Smooth muscle cell of the brain vasculature (primary cell): ENCODE measurements at regions not wholly inside any gene's neighbourhood (a gene's known extent, or its start where the extent isn't known, plus 50 kb on each side); places are given as distances from the start of the nearest gene placed in this dataset.

Experiments
- DNase-seq: peaks from one replicate; pipeline ENCODE4 v3.0.0-alpha.2; 2012; ENCODE audit warnings: low read depth, low spot score

DNA sequence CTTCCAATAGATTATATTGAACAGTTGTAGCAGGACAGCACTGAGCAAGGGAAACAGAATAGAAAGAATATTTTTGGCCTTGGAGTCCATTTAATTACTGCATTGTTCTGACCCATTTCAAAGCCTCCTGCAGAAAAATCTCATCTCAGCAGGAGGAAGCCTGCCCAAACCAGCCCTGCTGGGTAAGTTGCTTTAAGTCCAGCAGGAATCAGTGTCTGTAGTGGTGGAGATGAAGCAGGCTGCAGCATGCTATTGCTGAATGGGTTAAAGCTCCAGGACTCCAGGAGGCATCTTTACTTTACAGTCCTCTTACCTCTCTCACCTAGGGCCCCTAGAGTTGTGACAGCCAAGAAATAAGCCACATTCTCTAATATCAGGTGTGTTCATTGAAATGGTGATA, 380.3 kb upstream of the THBS1 start:
- DNase-seq = no peak

DNA sequence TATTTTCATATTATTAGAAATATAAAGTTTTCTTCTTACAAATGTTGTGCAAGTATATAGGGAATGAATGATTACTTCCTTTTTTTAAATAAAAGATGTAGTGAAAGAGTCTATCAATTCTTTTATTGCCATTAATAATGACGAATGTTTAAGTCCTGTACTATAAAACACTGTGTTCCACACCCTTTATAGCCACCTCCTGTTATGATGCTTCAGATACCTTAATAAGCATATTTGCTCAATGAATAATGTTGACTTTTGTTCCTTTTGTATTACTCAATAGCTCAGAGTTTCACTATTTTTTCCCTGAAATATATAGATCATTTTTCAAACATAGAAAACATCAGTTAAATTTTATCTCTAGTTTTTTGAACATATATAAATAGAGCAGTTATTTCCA, 378.2 kb upstream of the THBS1 start:
- DNase-seq = no peak

DNA sequence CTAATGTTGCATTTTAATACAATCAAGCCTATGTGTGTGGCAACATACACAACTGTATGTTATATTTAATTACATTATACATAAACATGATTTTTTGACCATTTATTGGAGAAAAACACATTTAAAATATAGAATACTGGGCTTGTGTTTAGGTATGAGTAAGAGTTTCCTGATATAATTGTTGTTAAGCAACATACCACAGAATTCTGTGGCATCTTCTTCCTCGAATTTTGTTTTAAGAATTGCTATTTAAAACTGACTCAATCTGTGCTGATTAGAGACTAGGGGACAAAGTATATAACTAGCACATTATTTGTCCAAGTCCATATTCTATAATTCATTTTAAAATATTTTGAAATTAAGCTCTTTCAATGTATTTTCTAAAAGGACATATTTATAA, 376.8 kb upstream of the THBS1 start:
- DNase-seq = no peak

DNA sequence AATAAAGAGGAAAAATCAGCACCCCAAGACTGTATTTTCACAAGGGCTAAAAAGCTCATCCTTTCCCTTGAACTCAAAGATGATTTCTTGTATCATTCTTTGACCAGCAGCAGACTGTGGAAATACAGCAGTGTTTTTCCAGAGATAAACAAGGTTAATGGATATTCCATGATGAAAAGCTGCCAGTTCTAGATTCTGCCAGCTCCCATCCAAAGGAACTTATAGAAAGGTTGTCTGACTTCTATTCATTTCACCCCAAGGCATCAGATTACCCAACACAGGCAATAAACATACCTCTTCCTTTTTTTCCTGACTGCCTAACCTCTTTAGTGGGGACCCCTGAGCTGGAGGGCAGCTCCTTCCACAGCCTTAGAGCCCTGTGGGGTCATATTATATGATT, 375.8 kb upstream of the THBS1 start:
- DNase-seq = no peak

DNA sequence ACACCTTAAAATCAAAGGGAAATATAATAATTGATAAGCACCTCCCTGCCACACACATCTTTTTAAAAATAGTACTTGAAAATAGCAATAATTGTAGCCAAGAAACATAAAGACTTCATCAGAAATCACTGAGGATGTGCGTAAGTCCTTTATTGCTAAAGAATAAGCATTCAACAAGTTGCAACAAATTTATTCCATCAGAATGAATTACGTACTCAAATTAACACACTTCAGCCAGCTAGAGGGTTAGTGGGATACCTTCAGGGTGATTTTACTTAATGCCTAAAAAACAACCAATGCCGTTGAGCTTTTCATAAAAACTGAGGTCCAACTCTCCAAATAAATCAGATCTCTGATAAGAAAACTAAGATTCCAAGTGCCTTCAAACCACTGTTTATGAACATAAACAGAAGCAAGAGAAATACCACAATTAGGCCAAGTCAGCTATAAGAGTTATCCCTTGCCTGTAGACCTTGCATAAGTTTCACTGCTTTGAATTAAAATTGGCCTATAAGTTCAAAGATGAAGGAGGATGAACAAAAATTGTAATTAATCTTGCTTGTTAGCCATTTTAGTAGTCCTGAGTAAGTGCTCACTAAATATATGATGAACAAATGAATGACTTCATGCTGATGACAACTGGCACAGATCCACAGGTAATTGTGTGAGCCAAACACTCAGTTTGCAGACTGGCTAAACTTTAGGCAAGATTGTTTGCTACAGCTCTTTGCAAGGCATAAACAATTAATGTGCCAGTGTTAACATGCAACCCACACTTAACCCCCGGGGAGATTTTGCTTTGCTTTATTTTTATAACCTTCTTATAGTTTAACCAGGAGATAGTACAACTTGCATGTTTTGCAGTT, 375.1 kb upstream of the THBS1 start:
- DNase-seq = no peak

DNA sequence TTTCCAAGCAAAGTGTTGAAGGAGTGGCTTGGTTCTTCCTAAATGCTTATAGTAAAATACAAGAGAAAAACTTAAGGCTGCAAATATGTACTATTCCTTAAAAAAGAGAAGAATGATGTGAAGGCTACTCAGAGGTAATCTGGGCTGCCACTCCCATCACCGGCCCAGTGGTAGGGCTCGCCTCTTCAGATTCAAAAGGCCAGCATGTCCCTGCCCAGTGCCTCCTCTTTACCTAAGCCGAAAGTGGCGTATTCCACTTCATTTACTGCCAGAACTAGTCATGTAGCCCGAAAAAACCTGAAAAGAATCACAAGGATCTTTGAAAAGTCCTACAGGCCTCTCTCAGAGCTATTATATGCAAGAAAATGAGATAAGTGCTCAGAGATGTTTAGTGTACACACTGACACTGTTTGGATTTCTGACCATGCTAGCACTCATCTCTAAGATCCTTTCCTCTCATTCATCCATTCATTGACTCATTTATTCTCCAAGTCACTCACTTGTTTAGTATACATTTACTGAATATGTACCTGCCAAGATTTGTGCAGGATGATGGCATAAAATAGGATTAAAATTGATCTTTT, 373.3 kb upstream of the THBS1 start:
- no peak for DNase-seq

DNA sequence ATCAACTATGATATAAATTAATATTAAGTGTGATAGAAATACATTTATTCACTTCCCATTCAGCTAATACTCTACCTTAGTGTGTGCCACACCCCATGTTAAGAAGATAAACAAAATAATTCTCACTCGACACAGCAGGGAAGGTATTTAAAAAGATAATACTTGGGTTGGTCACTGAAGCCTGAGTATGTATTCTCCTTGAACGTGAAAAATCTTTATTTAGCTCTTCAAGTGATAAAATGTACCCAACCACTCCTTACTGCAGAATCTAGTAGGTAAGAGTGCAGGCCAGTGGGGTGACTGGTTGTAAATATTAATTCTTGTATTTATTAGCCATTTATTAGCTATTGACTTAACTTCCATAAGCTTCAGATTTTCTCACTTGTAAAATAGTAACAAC, 372.7 kb upstream of the THBS1 start:
- DNase-seq = no peak

DNA sequence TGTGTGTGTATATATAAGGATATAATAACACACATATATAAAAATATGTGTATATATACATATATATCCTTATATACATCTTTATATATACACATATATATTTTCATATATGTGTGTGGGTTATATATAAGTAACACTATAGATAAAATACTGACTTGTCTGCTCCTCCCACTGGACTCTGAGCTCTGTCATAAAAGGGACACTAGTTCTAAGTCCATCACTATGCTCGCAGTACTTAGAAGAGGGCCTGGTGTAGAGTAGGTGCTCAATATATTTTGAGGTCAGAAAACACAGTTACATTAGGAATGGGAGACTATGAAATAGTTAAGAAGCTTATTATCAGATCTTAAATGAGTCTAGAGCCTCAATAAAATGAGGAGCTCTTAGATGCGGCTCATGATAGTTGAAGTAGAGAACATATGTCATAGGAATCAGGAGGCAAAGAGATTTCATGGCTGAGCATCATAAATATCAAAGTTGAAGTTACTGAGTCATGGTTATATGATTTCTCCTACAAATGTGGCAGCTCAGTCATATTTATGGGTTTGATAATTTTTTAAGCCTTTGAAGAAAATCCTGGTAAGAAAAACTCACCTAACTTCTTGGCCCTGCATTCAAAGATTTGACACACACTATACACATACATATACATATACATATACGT, 371.2 kb upstream of the THBS1 start:
- no peak for DNase-seq

DNA sequence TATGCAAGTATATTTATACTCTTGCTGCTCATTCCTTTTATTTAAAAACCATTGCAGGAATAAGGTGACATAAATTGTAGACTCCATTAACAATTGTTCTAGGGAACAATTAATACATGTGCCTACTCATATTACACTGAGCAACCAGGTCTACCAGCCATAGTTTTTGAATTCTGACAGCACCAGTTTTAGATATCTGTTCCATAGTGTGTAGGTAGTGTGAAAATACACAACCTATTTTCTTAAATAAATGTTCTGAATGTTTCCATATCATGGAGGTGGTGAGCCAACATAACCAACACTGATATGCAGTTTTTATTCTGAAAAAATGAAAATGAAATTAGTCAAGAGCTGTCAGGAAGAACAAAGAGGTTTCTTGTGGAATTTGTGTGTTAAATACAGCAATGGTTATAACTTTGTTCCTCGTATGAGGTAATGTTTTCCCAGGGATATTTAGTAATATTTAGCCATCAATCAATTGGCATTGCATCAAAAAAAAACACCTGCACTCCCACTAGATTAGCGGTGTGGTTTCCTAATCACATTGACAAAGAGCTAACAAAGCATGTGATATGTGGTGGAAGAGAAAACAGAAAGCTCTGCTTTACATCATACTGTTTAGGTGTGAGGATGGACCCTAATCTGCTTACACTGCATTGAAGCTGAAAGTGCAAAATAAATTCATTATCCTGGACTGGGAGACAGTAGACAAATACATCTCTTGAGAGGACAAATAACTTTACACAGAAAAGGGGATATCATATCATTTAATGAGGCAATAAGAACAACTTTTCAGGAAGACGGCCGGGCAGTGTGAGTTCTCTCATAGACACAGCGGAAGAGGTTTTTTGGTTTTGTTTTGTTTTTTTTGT, 369.5 kb upstream of the THBS1 start:
- DNase-seq = no peak

DNA sequence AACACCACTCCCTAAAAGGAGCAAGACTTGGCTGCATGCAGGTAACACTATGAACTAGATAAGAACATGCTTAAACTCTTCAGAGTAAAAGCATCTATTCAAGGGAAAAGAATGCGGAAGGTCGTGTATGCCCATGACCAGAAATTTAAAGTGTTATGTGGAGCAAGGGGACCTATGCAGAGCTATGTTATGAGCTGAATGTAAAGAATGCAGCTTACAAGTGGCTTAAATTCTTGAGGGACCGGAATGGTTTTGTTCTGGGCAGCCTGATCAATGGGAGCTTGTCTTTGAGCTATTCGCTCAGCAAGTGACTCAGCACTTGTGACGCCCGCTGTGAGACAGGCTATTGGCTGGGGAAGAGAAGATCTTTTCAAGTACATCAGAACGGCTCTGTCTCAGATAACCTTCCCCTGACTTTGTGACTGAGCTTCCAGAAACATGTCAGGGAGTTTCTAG, 367.5 kb upstream of the THBS1 start:
- peak; percentile 69 for DNase-seq

DNA sequence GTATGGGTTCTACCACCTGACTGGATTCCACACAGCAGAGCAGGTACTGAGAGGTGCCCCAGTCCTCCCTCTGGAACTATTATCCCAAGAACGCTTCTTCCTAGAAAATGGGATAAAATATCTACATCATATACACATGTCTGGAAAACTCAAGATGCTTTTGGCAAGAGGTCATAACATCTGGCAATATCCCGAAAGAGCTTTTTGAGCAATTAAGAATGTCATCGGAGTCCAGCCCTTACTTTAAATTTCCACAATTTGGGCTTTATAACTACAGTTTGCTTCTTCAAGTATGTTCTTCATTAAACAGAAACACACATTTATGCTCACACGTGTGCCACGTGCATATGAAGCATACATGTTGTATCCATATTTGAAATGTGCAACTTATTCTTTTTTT, 365.9 kb upstream of the THBS1 start:
- DNase-seq = no peak

DNA sequence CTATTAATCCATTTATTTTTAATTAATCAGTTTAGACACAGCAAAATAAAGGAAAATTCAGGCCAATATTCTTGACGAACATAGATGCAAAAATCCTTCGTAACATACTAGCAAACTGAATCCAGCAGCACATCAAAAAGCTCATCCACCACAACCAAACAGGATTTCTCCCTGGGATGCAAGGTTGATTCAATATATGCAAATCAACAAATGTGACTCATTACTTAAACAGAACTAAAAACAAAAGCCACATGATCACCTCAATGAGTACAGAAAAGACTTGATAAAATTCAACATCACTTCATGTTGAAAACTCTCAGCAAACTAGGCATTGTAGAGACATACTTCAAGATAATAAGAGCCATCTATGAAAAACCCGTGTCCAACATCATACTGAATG, 364.1 kb upstream of the THBS1 start:
- no peak for DNase-seq

DNA sequence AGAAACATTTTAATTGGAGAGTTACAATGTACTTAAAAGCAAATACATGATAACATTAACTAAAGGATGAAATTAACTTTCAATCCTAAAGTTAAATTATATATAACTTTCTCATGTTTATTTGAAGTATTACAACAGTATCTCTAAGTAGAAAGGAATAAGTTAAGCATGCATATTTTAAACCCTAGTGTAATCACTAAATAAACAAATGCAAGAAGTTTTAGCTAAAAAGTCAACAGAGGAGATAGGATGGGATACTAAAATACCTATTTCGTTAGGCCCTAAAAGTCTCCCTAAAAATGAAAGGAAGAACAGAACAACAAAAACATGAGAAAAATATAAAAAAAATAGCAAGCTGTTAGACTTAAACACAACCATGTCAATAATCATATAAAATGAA, 361.3 kb upstream of the THBS1 start:
- no peak for DNase-seq

DNA sequence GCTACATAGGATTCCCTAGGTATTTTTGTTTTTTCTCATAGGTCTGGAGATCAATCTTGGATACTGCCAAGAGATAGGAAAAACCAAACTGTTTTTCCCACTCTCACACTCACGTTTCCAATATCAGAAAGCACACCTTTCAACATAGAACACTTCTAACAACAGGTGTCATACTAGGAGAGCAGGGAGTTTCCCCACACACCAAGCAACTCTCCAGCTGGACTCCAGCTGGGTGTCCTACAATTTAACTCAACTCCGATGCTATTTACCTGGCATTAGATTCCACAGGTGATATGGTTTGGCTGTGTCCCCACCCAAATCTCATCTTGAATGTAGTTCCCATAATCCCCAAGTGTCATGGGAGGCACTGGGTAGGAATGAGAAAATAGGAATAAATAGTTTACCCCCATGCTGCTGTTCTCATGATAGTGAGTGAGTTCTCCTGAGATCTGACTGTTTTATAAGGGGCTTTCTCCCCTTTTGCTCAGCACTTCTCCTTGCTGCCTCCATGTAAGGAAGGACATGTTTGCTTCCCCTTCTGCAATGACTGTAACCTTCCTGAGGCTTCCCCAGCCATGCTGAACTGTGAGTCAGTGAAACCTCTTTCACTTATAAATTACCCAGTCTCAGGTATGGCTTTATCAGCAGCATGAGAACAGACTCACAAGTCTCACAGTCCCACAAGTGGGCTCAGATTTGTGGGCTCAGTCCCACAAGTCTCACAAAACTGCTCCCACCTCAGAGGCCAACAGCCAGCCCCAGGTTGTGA, 354.5 kb upstream of the THBS1 start:
- DNase-seq = no peak

DNA sequence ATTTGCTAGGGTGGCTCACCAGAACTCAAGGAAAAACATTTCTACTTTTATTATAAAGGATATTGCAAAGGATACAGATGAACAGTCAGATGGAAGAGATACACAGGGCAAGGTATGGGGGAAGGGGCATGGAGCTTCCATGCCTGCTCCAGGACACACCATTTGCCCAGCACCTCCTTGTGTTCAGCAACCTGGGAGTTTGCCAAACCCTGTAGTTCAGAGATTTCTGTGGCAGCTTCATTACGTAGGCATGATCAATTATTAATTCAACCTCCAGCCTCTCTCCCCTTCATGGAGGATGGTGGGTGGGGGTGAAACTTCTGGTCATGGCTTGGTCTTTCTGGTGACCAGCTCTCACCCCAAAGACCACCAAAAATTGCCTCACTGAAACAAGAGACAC, 353.9 kb upstream of the THBS1 start:
- DNase-seq = no peak

DNA sequence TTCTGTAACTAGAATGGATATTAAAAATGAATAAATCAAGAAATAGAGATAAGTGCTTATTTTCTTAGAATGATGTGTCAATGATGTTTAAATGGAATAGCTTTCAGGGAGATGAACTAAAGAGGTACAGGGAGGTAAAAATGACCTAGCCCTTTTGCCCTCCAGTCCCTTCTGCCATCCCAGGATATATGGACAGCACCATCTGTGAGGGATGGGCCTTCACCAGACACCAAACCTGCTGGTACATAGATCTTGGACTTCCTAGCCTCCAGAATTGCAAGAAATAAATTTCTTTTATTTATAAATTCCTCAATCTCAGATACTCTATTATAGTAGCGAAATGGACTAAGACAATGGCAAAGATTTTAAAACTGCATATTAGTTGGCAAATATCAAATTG, 352.0 kb upstream of the THBS1 start:
- no peak for DNase-seq

DNA sequence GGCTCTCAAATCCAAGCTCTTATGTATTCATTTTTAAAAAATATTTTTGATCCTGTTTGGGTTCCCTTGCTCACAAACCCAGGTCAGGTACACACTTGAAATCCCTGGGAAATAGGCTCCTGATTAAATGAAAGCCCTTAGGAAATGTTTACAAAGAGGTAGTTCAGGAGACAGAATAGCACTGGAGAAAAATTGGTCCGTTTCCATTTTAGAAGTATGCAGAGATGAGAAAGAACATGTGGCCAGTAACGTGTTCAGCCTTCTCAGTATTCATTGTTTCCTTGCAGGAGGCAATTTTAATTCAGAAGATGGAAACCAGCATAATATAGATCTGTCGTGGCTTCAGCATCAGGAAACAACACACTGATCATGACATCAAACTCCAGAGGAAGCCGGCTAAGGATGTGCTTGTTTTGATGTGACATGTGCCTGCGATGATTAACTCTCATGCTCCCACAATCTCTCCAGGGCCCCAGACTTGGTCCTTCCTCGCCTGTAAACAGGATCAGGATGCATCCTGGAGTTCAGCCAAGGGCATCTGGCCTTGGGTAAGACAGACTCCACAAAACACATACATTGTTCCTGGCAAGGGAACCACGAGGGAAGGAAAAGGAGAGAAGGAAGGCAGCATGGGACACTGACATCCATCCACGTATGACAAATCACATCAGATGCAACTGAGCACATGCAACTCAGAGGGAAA, 350.5 kb upstream of the THBS1 start:
- DNase-seq = no peak

DNA sequence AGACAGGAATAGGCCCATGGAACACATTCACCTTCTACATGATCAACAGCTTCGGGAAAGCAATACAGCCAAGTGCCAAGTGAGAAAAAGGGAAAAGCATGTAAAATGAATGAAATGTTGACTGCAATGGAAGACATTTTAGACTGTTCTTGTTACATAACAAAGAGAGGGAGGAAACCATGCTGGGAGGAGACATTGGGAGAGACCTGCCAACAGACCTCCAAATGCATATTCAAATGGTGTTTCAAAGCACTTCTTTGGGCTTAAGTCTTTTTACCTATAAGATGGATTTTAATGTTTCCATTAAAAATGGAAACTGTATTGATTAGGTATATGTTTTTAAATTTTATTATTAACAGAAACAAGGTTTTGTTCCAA, 350.0 kb upstream of the THBS1 start:
- DNase-seq = no peak

DNA sequence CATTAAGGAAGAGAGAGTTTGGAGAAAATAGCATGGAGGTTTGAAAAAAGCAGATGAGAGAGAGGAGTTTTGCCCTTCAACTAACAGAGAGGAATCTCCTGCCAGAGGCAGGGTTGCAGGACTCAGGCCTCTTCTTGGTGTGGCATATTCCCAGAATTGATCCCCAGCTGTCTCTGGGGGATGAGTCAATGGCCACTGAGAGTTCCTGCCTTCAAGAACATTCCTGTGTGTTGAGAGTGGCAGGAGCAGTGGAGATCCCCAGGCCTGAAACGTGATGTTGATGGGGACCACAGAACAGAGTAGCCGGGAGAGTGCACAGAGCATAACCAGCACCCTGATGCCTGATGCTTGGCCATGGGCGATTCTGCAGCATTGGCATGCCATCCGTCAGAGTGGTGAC, 348.4 kb upstream of the THBS1 start:
- no peak for DNase-seq

DNA sequence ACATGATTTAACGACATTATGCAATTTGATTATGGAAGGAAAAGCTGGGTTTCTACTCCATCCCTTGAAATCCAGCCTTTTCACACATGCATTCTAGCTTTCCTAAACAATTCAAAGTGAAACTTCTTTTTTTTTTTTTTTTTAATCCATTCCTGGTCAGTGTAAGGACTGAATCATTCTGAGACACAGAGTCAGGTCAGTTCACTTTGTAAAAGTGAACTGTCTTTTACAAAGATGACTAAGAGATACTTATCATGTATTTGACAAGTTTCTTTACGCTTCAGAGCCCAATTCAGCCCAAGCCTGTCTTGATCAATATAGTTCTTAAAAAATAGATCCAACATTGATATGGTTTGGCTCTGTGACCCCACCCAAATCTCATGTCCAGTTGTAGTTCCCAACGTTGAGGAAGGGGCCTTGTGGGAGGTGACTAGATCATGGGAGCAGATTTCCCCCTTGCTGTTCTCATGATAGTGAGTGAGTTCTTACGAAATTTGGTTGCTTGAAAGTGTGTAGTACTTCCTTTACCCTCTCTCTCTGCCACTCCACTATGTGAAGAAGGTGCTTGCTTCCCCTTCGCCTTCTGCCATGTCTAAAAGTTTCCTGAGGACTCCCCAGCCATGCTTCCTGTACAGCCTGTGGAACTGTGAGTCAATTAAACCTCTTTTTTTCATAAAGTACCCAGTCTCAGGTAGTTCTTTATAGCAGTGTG, 345.6 kb upstream of the THBS1 start:
- DNase-seq = no peak
